ENCODE measurements at regions not wholly inside any gene's neighbourhood (a gene's known extent, or its start where the extent isn't known, plus 50 kb on each side); places are given as distances from the start of the nearest gene placed in this dataset.

DNA sequence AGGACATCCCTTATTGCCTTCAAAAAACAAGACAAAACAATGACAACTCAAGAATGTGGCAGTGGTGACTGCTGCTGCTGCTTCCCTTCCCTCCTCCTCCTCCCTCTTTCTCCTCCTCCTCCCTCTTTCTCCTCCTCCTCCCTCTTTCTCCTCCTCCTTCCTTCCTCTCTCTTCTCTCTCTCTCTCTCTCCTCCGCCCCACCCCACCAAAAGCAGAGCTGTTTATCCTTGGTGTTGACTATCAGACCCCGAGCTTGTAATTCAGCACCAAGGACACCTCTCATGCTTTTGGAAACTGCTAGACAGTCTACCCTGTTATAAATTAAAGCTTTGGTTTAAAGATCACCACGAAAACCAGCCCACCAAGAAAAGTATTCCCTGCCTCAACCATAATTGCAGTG lies 72.4 kb upstream of the IFNAR2 start:
- H3K27ac ChIP-seq = no peak overlapping the region
- TF ChIP-seq, protein P1, sequence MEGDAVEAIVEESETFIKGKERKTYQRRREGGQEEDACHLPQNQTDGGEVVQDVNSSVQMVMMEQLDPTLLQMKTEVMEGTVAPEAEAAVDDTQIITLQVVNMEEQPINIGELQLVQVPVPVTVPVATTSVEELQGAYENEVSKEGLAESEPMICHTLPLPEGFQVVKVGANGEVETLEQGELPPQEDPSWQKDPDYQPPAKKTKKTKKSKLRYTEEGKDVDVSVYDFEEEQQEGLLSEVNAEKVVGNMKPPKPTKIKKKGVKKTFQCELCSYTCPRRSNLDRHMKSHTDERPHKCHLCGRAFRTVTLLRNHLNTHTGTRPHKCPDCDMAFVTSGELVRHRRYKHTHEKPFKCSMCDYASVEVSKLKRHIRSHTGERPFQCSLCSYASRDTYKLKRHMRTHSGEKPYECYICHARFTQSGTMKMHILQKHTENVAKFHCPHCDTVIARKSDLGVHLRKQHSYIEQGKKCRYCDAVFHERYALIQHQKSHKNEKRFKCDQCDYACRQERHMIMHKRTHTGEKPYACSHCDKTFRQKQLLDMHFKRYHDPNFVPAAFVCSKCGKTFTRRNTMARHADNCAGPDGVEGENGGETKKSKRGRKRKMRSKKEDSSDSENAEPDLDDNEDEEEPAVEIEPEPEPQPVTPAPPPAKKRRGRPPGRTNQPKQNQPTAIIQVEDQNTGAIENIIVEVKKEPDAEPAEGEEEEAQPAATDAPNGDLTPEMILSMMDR (conservative IDR thresholded peaks at IDR 0.05) = no peak
- TF ChIP-seq ZFX (IDR thresholded peaks at IDR 0.05) = no peak

DNA sequence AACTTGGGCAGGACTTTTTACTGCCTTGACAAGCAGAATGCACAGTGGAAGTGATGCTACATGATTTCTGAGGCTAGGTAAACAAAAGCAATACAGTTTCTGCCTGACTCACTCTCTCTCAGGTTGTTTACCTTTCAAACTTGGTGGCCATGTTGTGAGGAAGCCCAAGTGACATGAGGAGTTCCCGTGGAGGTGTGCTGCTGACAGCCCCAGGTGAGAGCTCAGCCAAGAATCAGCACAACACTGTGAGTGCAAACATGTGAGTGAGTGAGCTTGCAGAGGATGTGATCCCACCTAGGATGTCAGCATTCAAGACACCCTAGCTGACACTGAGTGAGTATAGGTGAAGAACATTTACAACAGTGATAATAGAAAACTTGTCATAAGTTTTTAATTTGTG lies 71.1 kb upstream of the IFNAR2 start:
- H3K27ac ChIP-seq = no peak overlapping the region
- TF ChIP-seq ZFX (IDR thresholded peaks at IDR 0.05) = no peak
- TF ChIP-seq, protein P1 (conservative IDR thresholded peaks at IDR 0.05) = no peak

DNA sequence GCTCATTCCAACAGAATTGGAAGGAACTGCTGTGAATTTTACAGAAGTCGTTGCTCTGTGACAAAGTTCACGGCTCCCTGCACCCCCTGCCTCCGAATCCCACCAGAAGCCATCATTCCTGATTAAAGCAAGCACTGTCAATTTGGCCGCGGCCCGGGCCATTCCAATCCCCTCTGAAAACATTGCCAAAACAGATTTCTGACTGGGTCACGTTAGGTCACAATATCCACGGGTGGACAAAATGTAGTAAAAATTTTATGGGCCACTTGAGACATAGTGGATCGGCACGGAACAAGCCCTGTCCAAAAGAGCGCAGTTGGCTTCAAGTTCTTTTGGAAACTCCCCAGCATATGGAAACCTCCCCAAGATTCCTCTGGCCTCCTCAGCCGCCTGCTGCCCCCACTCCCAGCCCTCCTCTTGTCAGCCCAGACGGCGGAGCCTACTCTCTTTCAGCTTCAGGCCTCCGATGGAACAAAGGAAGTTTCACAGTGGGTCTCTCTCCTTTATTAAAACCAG lies 67.2 kb upstream of the IFNAR2 start:
- no peak for TF ChIP-seq ZFX (IDR thresholded peaks at IDR 0.05)
- TF ChIP-seq, protein P1 (conservative IDR thresholded peaks at IDR 0.05) = no peak
- no peak overlapping the region for H3K27ac ChIP-seq

DNA sequence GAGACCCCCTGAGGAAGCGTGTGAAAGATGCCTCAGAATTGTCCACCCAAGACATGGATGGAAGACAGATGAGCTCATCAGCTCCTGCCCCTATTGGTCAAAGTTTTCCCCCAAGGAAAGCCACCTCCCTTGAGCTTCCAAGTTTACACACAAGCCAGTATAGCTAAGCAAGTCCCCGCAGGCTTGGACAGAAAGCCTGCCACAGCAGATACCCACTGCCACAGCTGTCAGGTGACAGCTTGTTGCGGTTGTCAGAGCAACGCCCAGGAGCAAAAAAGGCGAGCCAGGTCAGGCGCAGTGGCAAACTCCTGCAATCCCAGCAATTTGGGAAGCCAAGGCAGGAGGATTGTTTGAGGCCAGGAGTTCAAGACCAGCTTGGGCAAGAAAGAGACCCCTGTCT lies 60.9 kb upstream of the IFNAR2 start:
- H3K27ac ChIP-seq = no peak overlapping the region
- TF ChIP-seq ZFX (IDR thresholded peaks at IDR 0.05) = no peak
- TF ChIP-seq, protein P1 (conservative IDR thresholded peaks at IDR 0.05) = no peak

DNA sequence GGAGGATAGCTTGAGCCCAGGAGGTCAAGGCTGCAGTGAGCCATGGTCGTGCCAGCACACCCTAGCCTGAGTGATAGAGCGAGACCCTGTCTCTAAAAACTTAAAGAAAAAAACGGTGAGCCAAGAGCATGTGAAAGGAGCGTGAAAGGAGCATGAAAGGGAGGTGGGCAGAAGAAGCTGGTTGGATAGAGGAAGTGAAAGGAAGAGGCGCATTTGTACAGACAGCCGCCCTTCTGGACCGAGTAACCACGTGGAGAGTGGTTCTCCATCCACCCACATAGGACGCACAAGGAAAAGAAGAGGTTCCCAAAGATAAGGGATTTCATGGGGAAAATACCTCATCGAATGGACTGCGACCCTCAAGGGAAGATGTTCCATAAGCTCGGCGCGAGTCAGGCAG lies 60.4 kb upstream of the IFNAR2 start:
- TF ChIP-seq, protein P1 (conservative IDR thresholded peaks at IDR 0.05) = no peak
- TF ChIP-seq ZFX (IDR thresholded peaks at IDR 0.05) = no peak
- H3K27ac ChIP-seq = no peak overlapping the region

DNA sequence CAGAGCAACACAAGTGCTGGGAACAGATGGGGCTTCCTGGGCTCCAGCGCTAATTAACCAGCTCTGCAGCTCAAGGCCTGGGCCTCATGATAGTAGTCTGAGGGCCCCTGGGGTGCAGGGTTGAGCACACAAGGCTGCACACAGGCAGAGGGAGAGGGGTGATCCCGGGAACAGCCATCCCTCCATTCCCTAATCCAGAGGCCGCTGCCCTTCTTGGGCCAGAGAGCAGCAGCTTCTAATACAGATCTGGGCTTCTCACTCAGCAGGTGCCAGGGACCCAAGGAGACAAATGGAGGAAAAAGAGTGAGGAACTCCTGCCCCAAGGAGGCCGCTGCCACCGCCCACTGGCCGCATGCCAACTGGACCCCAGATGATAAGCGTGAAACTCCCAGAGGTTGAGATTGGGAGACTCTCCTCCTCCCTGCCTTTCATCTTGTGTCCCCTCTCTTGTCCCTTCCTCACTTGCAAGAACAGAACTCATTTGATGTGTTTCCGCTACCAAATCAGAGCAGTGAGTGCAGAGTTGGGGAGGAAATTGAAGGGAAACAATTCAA lies 58.0 kb upstream of the IFNAR2 start:
- TF ChIP-seq, protein P1 (conservative IDR thresholded peaks at IDR 0.05) = no peak
- TF ChIP-seq ZFX (IDR thresholded peaks at IDR 0.05) = no peak

DNA sequence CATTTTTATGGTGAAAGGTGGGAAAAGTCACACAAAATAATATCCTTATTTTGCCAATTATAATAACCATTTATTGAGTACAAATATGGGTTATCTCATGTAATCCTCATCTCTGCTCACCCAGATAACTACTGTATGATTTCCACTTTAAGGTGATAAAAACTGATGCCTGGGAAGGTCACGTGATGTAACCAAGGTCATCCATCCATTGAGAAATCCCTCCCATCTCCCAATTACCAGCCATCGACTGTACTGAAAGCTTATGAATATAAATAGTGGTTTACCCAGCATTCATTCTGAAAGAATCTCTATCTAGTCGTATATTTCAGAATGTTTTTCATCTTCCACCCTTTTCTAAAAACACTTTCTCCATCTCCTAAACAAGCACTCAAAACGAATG lies 55.0 kb upstream of the IFNAR2 start:
- TF ChIP-seq, protein P1 (conservative IDR thresholded peaks at IDR 0.05) = no peak
- no peak for TF ChIP-seq ZFX (IDR thresholded peaks at IDR 0.05)
- H3K27ac ChIP-seq = no peak overlapping the region

More for the DNA sequence above, 58.0 kb upstream of the IFNAR2 start:
- H3K27ac ChIP-seq = no peak overlapping the region
